ENCODE measurements at regions not wholly inside any gene's neighbourhood (a gene's known extent, or its start where the extent isn't known, plus 50 kb on each side); places are given as distances from the start of the nearest gene placed in this dataset.
"Not testable (repeated sequence)": the region's sequence is repeated elsewhere in the genome, so short reads cannot be mapped to it uniquely, and the experiment has no call there.

DNA sequence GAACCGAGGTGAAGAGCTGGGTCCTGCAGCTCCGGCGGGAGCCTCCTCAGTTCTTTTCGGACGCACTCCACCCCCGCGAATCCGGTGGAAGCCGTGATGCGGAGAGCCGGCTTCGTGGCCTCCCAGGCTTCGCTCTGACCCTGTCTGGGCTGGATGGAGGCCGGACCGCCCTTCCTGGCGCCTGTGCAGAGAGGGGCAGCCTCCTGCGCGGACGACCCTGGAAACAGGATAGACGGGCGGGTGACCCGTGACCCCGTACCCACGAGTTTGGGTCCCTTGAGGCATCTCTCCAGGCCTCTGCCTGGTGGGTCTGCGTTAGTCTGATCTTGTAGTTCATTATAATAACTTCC is 136.0 kb downstream of the FOXD4L6 start:
- TF ChIP-seq POLR2AphosphoS5 (IDR thresholded peaks at IDR 0.05) = peak in 1 of 3 donors; percentile 78
- TF ChIP-seq CTCF (IDR thresholded peaks at IDR 0.05 in 8 of 11, conservative IDR thresholded peaks at IDR 0.05 in 3 of 11); POLR2A (IDR thresholded peaks at IDR 0.05): not testable (repeated sequence)

All from spleen (tissue), 7 donors.